ENCODE measurements at regions not wholly inside any gene's neighbourhood (a gene's known extent, or its start where the extent isn't known, plus 50 kb on each side); places are given as distances from the start of the nearest gene placed in this dataset.
"Not testable (repeated sequence)": the region's sequence is repeated elsewhere in the genome, so short reads cannot be mapped to it uniquely, and the experiment has no call there.

- no peak for DNase-seq (ENCODE audit: low read depth in 2 of 2)
These were observed 275.3 kb downstream of the ALDH8A1 start for GRCh38 chr6:134674562-134674961.

GRCh38 chr6:134669485-134669884, 280.4 kb downstream of the ALDH8A1 start:
- DNase-seq (ENCODE audit: low read depth in 2 of 2): no peak

GRCh38 chr6:134667111-134667510, 282.8 kb downstream of the ALDH8A1 start:
- no peak for DNase-seq (ENCODE audit: low read depth in 2 of 2)

GRCh38 chr6:134666125-134666524, 283.8 kb downstream of the ALDH8A1 start:
- no peak for DNase-seq (ENCODE audit: low read depth in 2 of 2)

GRCh38 chr6:134665029-134665723, 284.7 kb downstream of the ALDH8A1 start:
- DNase-seq (ENCODE audit: low read depth in 2 of 2): no peak

GRCh38 chr6:134663800-134664535, 285.9 kb downstream of the ALDH8A1 start:
- DNase-seq (ENCODE audit: low read depth in 2 of 2): no peak

- no peak for DNase-seq (ENCODE audit: low read depth in 2 of 2)
These were observed 286.5 kb downstream of the ALDH8A1 start for GRCh38 chr6:134663356-134663755.

GRCh38 chr6:134662077-134662700, 287.7 kb downstream of the ALDH8A1 start:
- no peak for DNase-seq (ENCODE audit: low read depth in 2 of 2)

GRCh38 chr6:134659885-134660284, 290.0 kb downstream of the ALDH8A1 start:
- not testable (repeated sequence) for DNase-seq (ENCODE audit: low read depth in 2 of 2)

GRCh38 chr6:134658596-134658995, 291.3 kb downstream of the ALDH8A1 start:
- no peak for DNase-seq (ENCODE audit: low read depth in 2 of 2)

- DNase-seq (ENCODE audit: low read depth in 2 of 2): no peak
These were observed 292.0 kb downstream of the ALDH8A1 start for GRCh38 chr6:134657751-134658527.

- no peak for DNase-seq (ENCODE audit: low read depth in 2 of 2)
These were observed 292.6 kb downstream of the ALDH8A1 start for GRCh38 chr6:134657343-134657742.

- DNase-seq (ENCODE audit: low read depth in 2 of 2): no peak
These were observed 295.1 kb downstream of the ALDH8A1 start for GRCh38 chr6:134654751-134655150.

GRCh38 chr6:134651519-134651918, 298.4 kb downstream of the ALDH8A1 start:
- DNase-seq (ENCODE audit: low read depth in 2 of 2): no peak

- no peak for DNase-seq (ENCODE audit: low read depth in 2 of 2)
These were observed 302.0 kb downstream of the ALDH8A1 start for GRCh38 chr6:134647861-134648260.

- no peak for DNase-seq (ENCODE audit: low read depth in 2 of 2)
These were observed 307.1 kb downstream of the ALDH8A1 start for GRCh38 chr6:134642819-134643218.

GRCh38 chr6:134642279-134642678, 307.6 kb downstream of the ALDH8A1 start:
- no peak for DNase-seq (ENCODE audit: low read depth in 2 of 2)

GRCh38 chr6:134640975-134641429, 308.9 kb downstream of the ALDH8A1 start:
- DNase-seq (ENCODE audit: low read depth in 2 of 2): peak; percentile 55 to 75

- no peak for DNase-seq (ENCODE audit: low read depth in 2 of 2)
These were observed 309.7 kb downstream of the ALDH8A1 start for GRCh38 chr6:134640229-134640628.

GRCh38 chr6:134637847-134638437, 312.0 kb downstream of the ALDH8A1 start:
- no peak for DNase-seq (ENCODE audit: low read depth in 2 of 2)

GRCh38 chr6:134637282-134637681, 312.6 kb downstream of the ALDH8A1 start:
- DNase-seq (ENCODE audit: low read depth in 2 of 2): no peak

All from stimulated activated CD4-positive, alpha-beta T cell treated with anti-CD3 and anti-CD28 coated beads, Interleukin-1b, Interleukin-23, amount 100 ng/mL, for 4 hours (primary cell).